Naive thymus-derived CD8-positive, alpha-beta T cell (primary cell): ENCODE measurements at regions not wholly inside any gene's neighbourhood (a gene's known extent, or its start where the extent isn't known, plus 50 kb on each side); places are given as distances from the start of the nearest gene placed in this dataset.

Source experiments
- ATAC-seq, 2 donors: fragments of 150-1000 bp; cut with Tn5 transposase in 1 of 2; sonication (Bioruptor Pico), chemical (Tn5 transposase) in 1 of 2; 1 replicate in 1 of 2; 2 replicates in 1 of 2; pipeline ENCODE4 v1.10.0; 2021; ENCODE audit warnings: mild to moderate bottlenecking in 2 of 2, moderate library complexity in 2 of 2
- POLR2A ChIA-PET: fragments of 350-600 bp; sonication (Branson Sonifier 250); formaldehyde crosslinking; loops from one replicate; lab custom pipeline; 2021; ENCODE audit warnings: antibody characterized with exemption; lab: Charles Lee
- DNase-seq, 10 donors: peaks; one replicate each; pipeline versions ENCODE4 v3.0.0 to v3.0.0-alpha.2; 2020 to 2022
- H3K27ac Mint-ChIP-seq, 10 donors: one replicate each; pipeline ENCODE4 v1.8.0; 2020 to 2022; ENCODE audit warnings: mild to moderate bottlenecking in 10 of 10, mixed read lengths in 10 of 10, moderate library complexity in 4 of 10, inconsistent platforms in 1 of 10
- H3K27me3 Mint-ChIP-seq, 5 donors: one replicate each; pipeline ENCODE4 v1.8.0; 2021 to 2022; ENCODE audit warnings: mixed read lengths in 5 of 5
- H3K36me3 Mint-ChIP-seq, 3 donors: one replicate each; pipeline ENCODE4 v1.8.0; 2020 to 2022; ENCODE audit warnings: mixed read lengths in 3 of 3, mild to moderate bottlenecking in 2 of 3, inconsistent platforms in 1 of 3
- H3K4me1 Mint-ChIP-seq, 4 donors: one replicate each; pipeline ENCODE4 v1.8.0; 2021 to 2022; ENCODE audit warnings: mixed read lengths in 4 of 4
- H3K4me3 Mint-ChIP-seq, 10 donors: one replicate each; pipeline ENCODE4 v1.8.0; 2020 to 2022; ENCODE audit warnings: mild to moderate bottlenecking in 10 of 10, mixed read lengths in 10 of 10, moderate library complexity in 6 of 10, inconsistent platforms in 1 of 10
- H3K9me3 Mint-ChIP-seq, 9 donors: one replicate each; pipeline ENCODE4 v1.8.0; 2020 to 2022; ENCODE audit warnings: mixed read lengths in 9 of 9, mild to moderate bottlenecking in 3 of 9, inconsistent platforms in 1 of 9, moderate library complexity in 1 of 9

- Mint-ChIP-seq H3K27ac (no peak overlapping the region), H3K4me3 (no peak overlapping the region), H3K36me3 (peaks cover 0 to 21% (median 0%) of the 10 kb centered on the region in 3 donors), H3K9me3 (peaks cover 2 to 48% (median 23%) of the 10 kb centered on the region in 9 donors), H3K4me1 (no peaks in the 10 kb centered on the region), H3K27me3 (no peaks in the 10 kb centered on the region)
- DNase-seq = no peak
- no peak for ATAC-seq
- POLR2A ChIA-PET = no interaction called here
These were observed 516.0 kb downstream of the CETN3 start for GRCh38 chr5:89893546-89893945.

- H3K27ac Mint-ChIP-seq = no peak overlapping the region
- ATAC-seq (no peak), DNase-seq (no peak)
- no peaks in the 10 kb centered on the region for H3K36me3 Mint-ChIP-seq
- H3K9me3 Mint-ChIP-seq = peaks cover 0 to 11% (median 0%) of the 10 kb centered on the region in 9 donors
- no peak overlapping the region for H3K4me3 Mint-ChIP-seq
- H3K4me1 Mint-ChIP-seq = peaks cover 0 to 3% (median 0%) of the 10 kb centered on the region in 4 donors
- no peaks in the 10 kb centered on the region for H3K27me3 Mint-ChIP-seq
- POLR2A ChIA-PET = no interaction called here
These were observed 523.9 kb downstream of the CETN3 start for GRCh38 chr5:89885670-89886069.

GRCh38 chr5:89883967-89884366 is 525.6 kb downstream of the CETN3 start:
- H3K36me3 Mint-ChIP-seq = no peaks in the 10 kb centered on the region
- no peaks in the 10 kb centered on the region for H3K27me3 Mint-ChIP-seq
- ATAC-seq (no peak), DNase-seq (no peak)
- H3K27ac Mint-ChIP-seq = no peak overlapping the region
- H3K9me3 Mint-ChIP-seq = peaks cover 0 to 21% (median 0%) of the 10 kb centered on the region in 9 donors
- POLR2A ChIA-PET = no interaction called here
- no peak overlapping the region for H3K4me3 Mint-ChIP-seq
- H3K4me1 Mint-ChIP-seq = peaks cover 0 to 3% (median 0%) of the 10 kb centered on the region in 4 donors

GRCh38 chr5:89878140-89879132 is 531.1 kb downstream of the CETN3 start:
- Mint-ChIP-seq H3K4me3 (no peak overlapping the region), H3K36me3 (no peaks in the 10 kb centered on the region), H3K27ac (no peak overlapping the region), H3K4me1 (no peaks in the 10 kb centered on the region), H3K9me3 (peaks cover 0 to 13% (median 0%) of the 10 kb centered on the region in 9 donors), H3K27me3 (no peaks in the 10 kb centered on the region)
- DNase-seq (no peak), ATAC-seq (no peak)
- POLR2A ChIA-PET = no interaction called here

GRCh38 chr5:89871906-89872305 is 537.6 kb downstream of the CETN3 start:
- no peak for DNase-seq
- Mint-ChIP-seq H3K36me3 (no peaks in the 10 kb centered on the region), H3K4me3 (no peak overlapping the region), H3K27ac (no peak overlapping the region), H3K9me3 (peaks cover 0 to 12% (median 0%) of the 10 kb centered on the region in 9 donors), H3K4me1 (no peaks in the 10 kb centered on the region), H3K27me3 (no peaks in the 10 kb centered on the region)
- POLR2A ChIA-PET = no interaction called here
- ATAC-seq = no peak

- Mint-ChIP-seq H3K27me3 (no peaks in the 10 kb centered on the region), H3K4me3 (no peak overlapping the region), H3K36me3 (no peaks in the 10 kb centered on the region), H3K27ac (no peak overlapping the region), H3K4me1 (no peaks in the 10 kb centered on the region), H3K9me3 (peaks cover 0 to 12% (median 0%) of the 10 kb centered on the region in 9 donors)
- DNase-seq (no peak), ATAC-seq (no peak)
- POLR2A ChIA-PET = no interaction called here
These were observed 540.2 kb downstream of the CETN3 start for GRCh38 chr5:89869346-89869745.

- no peaks in the 10 kb centered on the region for H3K36me3 Mint-ChIP-seq
- POLR2A ChIA-PET = no interaction called here
- H3K4me1 Mint-ChIP-seq = no peaks in the 10 kb centered on the region
- H3K9me3 Mint-ChIP-seq = peaks cover 0 to 11% (median 0%) of the 10 kb centered on the region in 9 donors
- H3K27me3 Mint-ChIP-seq = no peaks in the 10 kb centered on the region
- H3K27ac Mint-ChIP-seq = no peak overlapping the region
- DNase-seq = no peak
- H3K4me3 Mint-ChIP-seq = no peak overlapping the region
- ATAC-seq = no peak
These were observed 543.1 kb downstream of the CETN3 start for GRCh38 chr5:89866410-89866809.

- H3K27me3 Mint-ChIP-seq = no peaks in the 10 kb centered on the region
- no peaks in the 10 kb centered on the region for H3K4me1 Mint-ChIP-seq
- H3K4me3 Mint-ChIP-seq = no peak overlapping the region
- no peak overlapping the region for H3K27ac Mint-ChIP-seq
- no peak for ATAC-seq
- peaks cover 0 to 2% (median 0%) of the 10 kb centered on the region in 9 donors for H3K9me3 Mint-ChIP-seq
- POLR2A ChIA-PET = no interaction called here
- DNase-seq = no peak
- H3K36me3 Mint-ChIP-seq = no peaks in the 10 kb centered on the region
These were observed 544.6 kb downstream of the CETN3 start for GRCh38 chr5:89864941-89865340.

- H3K27me3 Mint-ChIP-seq = no peaks in the 10 kb centered on the region
- H3K4me3 Mint-ChIP-seq = no peak overlapping the region
- no peak for DNase-seq
- H3K36me3 Mint-ChIP-seq = no peaks in the 10 kb centered on the region
- H3K4me1 Mint-ChIP-seq = no peaks in the 10 kb centered on the region
- ATAC-seq = no peak
- H3K9me3 Mint-ChIP-seq = peaks cover 0 to 9% (median 3%) of the 10 kb centered on the region in 9 donors
- no peak overlapping the region for H3K27ac Mint-ChIP-seq
- POLR2A ChIA-PET = no interaction called here
These were observed 551.8 kb downstream of the CETN3 start for GRCh38 chr5:89857790-89858189.

GRCh38 chr5:89855417-89855816 is 554.1 kb downstream of the CETN3 start:
- Mint-ChIP-seq H3K4me1 (no peaks in the 10 kb centered on the region), H3K9me3 (peaks cover 0 to 9% (median 3%) of the 10 kb centered on the region in 9 donors), H3K36me3 (no peaks in the 10 kb centered on the region), H3K4me3 (no peak overlapping the region), H3K27me3 (no peaks in the 10 kb centered on the region), H3K27ac (no peak overlapping the region)
- DNase-seq (no peak), ATAC-seq (no peak)
- POLR2A ChIA-PET = no interaction called here

GRCh38 chr5:89851911-89852310 is 557.6 kb downstream of the CETN3 start:
- DNase-seq (no peak), ATAC-seq (no peak)
- H3K4me1 Mint-ChIP-seq = no peaks in the 10 kb centered on the region
- H3K9me3 Mint-ChIP-seq = peaks cover 0 to 2% (median 0%) of the 10 kb centered on the region in 9 donors
- no peaks in the 10 kb centered on the region for H3K36me3 Mint-ChIP-seq
- no peak overlapping the region for H3K27ac Mint-ChIP-seq
- POLR2A ChIA-PET = no interaction called here
- no peak overlapping the region for H3K4me3 Mint-ChIP-seq
- no peaks in the 10 kb centered on the region for H3K27me3 Mint-ChIP-seq

GRCh38 chr5:89850513-89850865 is 559.1 kb downstream of the CETN3 start:
- no peaks in the 10 kb centered on the region for H3K36me3 Mint-ChIP-seq
- no peaks in the 10 kb centered on the region for H3K4me1 Mint-ChIP-seq
- no peak overlapping the region for H3K27ac Mint-ChIP-seq
- H3K4me3 Mint-ChIP-seq = no peak overlapping the region
- DNase-seq (no peak), ATAC-seq (no peak)
- peaks cover 0 to 4% (median 0%) of the 10 kb centered on the region in 5 donors for H3K27me3 Mint-ChIP-seq
- POLR2A ChIA-PET = no interaction called here
- peaks cover 0 to 2% (median 0%) of the 10 kb centered on the region in 9 donors for H3K9me3 Mint-ChIP-seq

- peaks cover 0 to 2% (median 0%) of the 10 kb centered on the region in 9 donors for H3K9me3 Mint-ChIP-seq
- no peak for DNase-seq
- no peaks in the 10 kb centered on the region for H3K4me1 Mint-ChIP-seq
- H3K27me3 Mint-ChIP-seq = peaks cover 0 to 4% (median 0%) of the 10 kb centered on the region in 5 donors
- ATAC-seq = no peak
- POLR2A ChIA-PET = no interaction called here
- H3K4me3 Mint-ChIP-seq = no peak overlapping the region
- H3K36me3 Mint-ChIP-seq = no peaks in the 10 kb centered on the region
- H3K27ac Mint-ChIP-seq = no peak overlapping the region
These were observed 559.6 kb downstream of the CETN3 start for GRCh38 chr5:89849830-89850512.
